HCT116 (cell line): ENCODE measurements at regions not wholly inside any gene's neighbourhood (a gene's known extent, or its start where the extent isn't known, plus 50 kb on each side); places are given as distances from the start of the nearest gene placed in this dataset.

ENCODE experiments used
- ATAC-seq: fragments of 200-7000 bp; cut with Tn5 transposase; 2 replicates; pipeline ENCODE4 v1.9.1; 2020; ENCODE audit warnings: mild to moderate bottlenecking, moderate library complexity
- BruUV-seq: library from RNA; stranded (reverse); fragments of 400-500 nt; replicated peaks from 2 replicates; lab custom pipeline; 2021; lab: Mats Ljungman, UMichigan
- CTCF ChIA-PET: fragments of 300-600 bp; sonication (Branson Sonifier 250); formaldehyde crosslinking; loops from one replicate; lab custom pipeline; 2021; ENCODE audit warnings: antibody characterized with exemption; lab: Charles Lee
- POLR2A ChIA-PET: fragments of 300-600, 350-600 bp; sonication (Branson Sonifier 250); formaldehyde crosslinking; loops from one replicate; lab custom pipeline; 2021; ENCODE audit warnings: antibody characterized with exemption; lab: Charles Lee
- RAD21 ChIA-PET, 2 experiments: fragments of 300-600 bp; sonication (Branson Sonifier 250); formaldehyde crosslinking; loops; one replicate each; lab custom pipeline; 2023; ENCODE audit warnings: low total read pairs in 2 of 2; ENCODE audit not compliant: uncharacterized antibody in 2 of 2, unreplicated experiment in 2 of 2, low non-redundant PET in 1 of 2; lab: Charles Lee
- DNase-seq: peaks from one replicate; pipeline ENCODE4 v3.0.0-alpha.2; 2010; ENCODE audit warnings: low read depth, low spot score
- H2AFZ ChIP-seq: fragments of 200-600 bp; shearing (Covaris generic), sonication (generic); 2 replicates; pipeline ENCODE4 v1.6.1; 2017; ENCODE audit warnings: low read depth, mixed run types, mixed read lengths, antibody characterized with exemption, low read length; ENCODE audit not compliant: poor library complexity, severe bottlenecking
- H3K27ac ChIP-seq: 2 replicates; pipeline ENCODE4 v1.5.1; 2012; ENCODE audit warnings: low read depth, low read length
- H3K27me3 ChIP-seq: fragments of 200-600 bp; sonication (generic); 2 replicates; pipeline ENCODE4 v1.6.1; 2016; ENCODE audit warnings: mixed run types, low read length, mixed read lengths; ENCODE audit not compliant: insufficient read depth
- H3K36me3 ChIP-seq, 2 experiments: fragments of 200-500 bp in 1 of 2; fragments of 200-600 bp in 1 of 2; sonication (Bioruptor generic) in 1 of 2; sonication (generic) in 1 of 2; 2 replicates each; pipeline versions ENCODE4 v1.5.1 to v1.6.1; 2014 to 2016; ENCODE audit warnings: low read length in 2 of 2, inconsistent platforms in 1 of 2, mixed read lengths in 1 of 2, mixed run types in 1 of 2; ENCODE audit not compliant: insufficient read depth in 2 of 2, control insufficient read depth in 1 of 2
- H3K4me1 ChIP-seq, 2 experiments: fragments of 200-600 bp in 1 of 2; sonication (generic) in 1 of 2; 2 replicates each; pipeline versions ENCODE4 v1.5.1 to v1.6.1; 2012 to 2017; ENCODE audit warnings: low read length in 2 of 2, inconsistent platforms in 1 of 2, mild to moderate bottlenecking in 1 of 2, mixed read lengths in 1 of 2, mixed run types in 1 of 2, moderate library complexity in 1 of 2; ENCODE audit not compliant: insufficient read depth in 2 of 2, control insufficient read depth in 1 of 2
- H3K4me2 ChIP-seq: fragments of 200-600 bp; sonication (generic); 2 replicates; pipeline ENCODE4 v1.6.1; 2017; ENCODE audit warnings: mixed run types, low read length, mixed read lengths
- H3K4me3 ChIP-seq, 2 experiments: fragments of 200-600 bp in 1 of 2; sonication (generic) in 1 of 2; replicated peaks in 1 of 2; 2 replicates each; pipeline ENCODE4 v1.5.1; 2011 to 2016; ENCODE audit warnings: low read length in 2 of 2, control low read depth in 1 of 2, low read depth in 1 of 2, mild to moderate bottlenecking in 1 of 2, mixed read lengths in 1 of 2, mixed run types in 1 of 2
- H3K79me2 ChIP-seq: fragments of 200-600 bp; sonication (generic); 2 replicates; pipeline ENCODE4 v1.6.1; 2017; ENCODE audit warnings: mild to moderate bottlenecking, mixed run types, low read length, moderate library complexity, mixed read lengths; ENCODE audit not compliant: insufficient read depth
- H3K9ac ChIP-seq: fragments of 200-600 bp; sonication (generic); 2 replicates; pipeline ENCODE4 v1.6.1; 2016; ENCODE audit warnings: low read length, mixed read lengths
- H3K9me2 ChIP-seq: fragments of 200-600 bp; sonication (generic), shearing (Covaris generic); 2 replicates; pipeline ENCODE4 v1.6.1; 2017; ENCODE audit warnings: mixed run types, mild to moderate bottlenecking, moderate library complexity; ENCODE audit not compliant: insufficient read depth
- H3K9me3 ChIP-seq, 2 experiments: fragments of 200-500 bp in 1 of 2; fragments of 200-600 bp in 1 of 2; sonication (Bioruptor generic) in 1 of 2; sonication (generic) in 1 of 2; 2 replicates each; pipeline ENCODE4 v1.6.1; 2014 to 2017; ENCODE audit warnings: low read length in 2 of 2, mixed read lengths in 2 of 2, inconsistent platforms in 1 of 2, low read depth in 1 of 2, mild to moderate bottlenecking in 1 of 2, mixed run types in 1 of 2, moderate library complexity in 1 of 2; ENCODE audit not compliant: control insufficient read depth in 1 of 2, insufficient read depth in 1 of 2
- H4K20me1 ChIP-seq: fragments of 200-600 bp; sonication (generic), shearing (Covaris generic); 2 replicates; pipeline ENCODE4 v1.6.1; 2017; ENCODE audit warnings: mixed run types, mild to moderate bottlenecking, moderate library complexity; ENCODE audit not compliant: insufficient read depth
- ATF3 ChIP-seq: IDR thresholded peaks from 2 replicates; pipeline ENCODE4 v1.6.1; 2012
- EGR1 ChIP-seq: IDR thresholded peaks from 2 replicates; pipeline ENCODE4 v1.6.1; 2012; ENCODE audit warnings: low read depth
- EZH2phosphoT487 ChIP-seq: fragments of 200-600 bp; IDR thresholded peaks from 2 replicates; pipeline ENCODE4 v1.6.1; 2018; ENCODE audit warnings: antibody characterized with exemption, borderline replicate concordance
- FOSL1 ChIP-seq: IDR thresholded peaks from 2 replicates; pipeline ENCODE4 v1.6.1; 2012; ENCODE audit warnings: low read depth
- JUND ChIP-seq: IDR thresholded peaks from 2 replicates; pipeline ENCODE4 v1.6.1; 2012
- POLR2A ChIP-seq: IDR thresholded peaks from 2 replicates; pipeline ENCODE4 v1.7.0; 2011; ENCODE audit warnings: borderline replicate concordance; ENCODE audit not compliant: insufficient read depth, insufficient read length; ENCODE audit errors: extremely low read depth
- POLR2AphosphoS5 ChIP-seq: IDR thresholded peaks from 2 replicates; pipeline ENCODE4 v1.6.1; 2011; ENCODE audit warnings: mild to moderate bottlenecking, low read depth, low read length, moderate library complexity
- RAD21 ChIP-seq: IDR thresholded peaks from 2 replicates; pipeline ENCODE4 v1.6.1; 2012; ENCODE audit warnings: low read depth, mild to moderate bottlenecking
- SIN3A ChIP-seq: IDR thresholded peaks from 2 replicates; pipeline ENCODE4 v1.6.1; 2012; ENCODE audit warnings: low read depth
- SP1 ChIP-seq: IDR thresholded peaks from 2 replicates; pipeline ENCODE4 v1.6.1; 2012; ENCODE audit warnings: low read depth
- SRF ChIP-seq: IDR thresholded peaks from 2 replicates; pipeline ENCODE4 v1.6.1; 2012; ENCODE audit warnings: low read depth
- TCF7L2 ChIP-seq: IDR thresholded peaks from 2 replicates; pipeline ENCODE4 v1.7.0; 2011; ENCODE audit warnings: borderline replicate concordance, inconsistent platforms; ENCODE audit not compliant: insufficient read depth, insufficient read length; ENCODE audit errors: extremely low read depth
- YY1 ChIP-seq: IDR thresholded peaks from 2 replicates; pipeline ENCODE4 v1.6.1; 2011; ENCODE audit warnings: low read length, low read depth, moderate library complexity, mild to moderate bottlenecking; ENCODE audit not compliant: insufficient replicate concordance; ENCODE audit errors: extremely low read depth
- intact Hi-C: fragments of 100-400 bp; cut with micrococcal nuclease; formaldehyde crosslinking; loops from 2 replicates; pipeline ENCODE4 v1.10.0; 2022
- TF ChIP-seq, protein P1 (sequence below): IDR thresholded peaks from 2 replicates; pipeline ENCODE4 v1.6.1; 2011; ENCODE audit warnings: mild to moderate bottlenecking, low read length, moderate library complexity; ENCODE audit not compliant: insufficient replicate concordance; ENCODE audit errors: extremely low read depth

DNA sequence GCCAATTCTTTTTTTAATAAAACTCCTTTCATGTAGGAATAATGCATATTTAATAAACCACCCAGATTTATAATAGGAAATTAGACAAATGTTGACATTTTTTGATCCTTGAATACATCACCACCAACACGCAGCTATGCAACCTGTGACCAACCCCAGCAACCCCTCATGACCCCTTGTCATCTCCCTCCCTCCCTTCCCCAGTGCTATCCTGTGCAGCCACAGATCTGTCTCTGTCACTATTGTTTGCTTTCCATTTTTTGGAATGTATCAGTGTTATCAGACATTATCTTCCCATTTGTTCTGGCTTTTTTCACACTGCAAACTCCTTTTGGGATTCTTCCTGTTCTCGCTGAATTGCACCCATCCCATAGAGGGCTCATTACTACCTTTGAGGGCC is 114.1 kb downstream of the VPREB1 start:
- TF ChIP-seq EGR1 (no peak), TCF7L2 (no peak), SP1 (no peak), POLR2AphosphoS5 (no peak), EZH2phosphoT487 (no peak), POLR2A (no peak), SIN3A (no peak), ATF3 (no peak), SRF (no peak), FOSL1 (no peak), RAD21 (no peak), JUND (no peak), YY1 (no peak)
- TF ChIP-seq, protein P1, sequence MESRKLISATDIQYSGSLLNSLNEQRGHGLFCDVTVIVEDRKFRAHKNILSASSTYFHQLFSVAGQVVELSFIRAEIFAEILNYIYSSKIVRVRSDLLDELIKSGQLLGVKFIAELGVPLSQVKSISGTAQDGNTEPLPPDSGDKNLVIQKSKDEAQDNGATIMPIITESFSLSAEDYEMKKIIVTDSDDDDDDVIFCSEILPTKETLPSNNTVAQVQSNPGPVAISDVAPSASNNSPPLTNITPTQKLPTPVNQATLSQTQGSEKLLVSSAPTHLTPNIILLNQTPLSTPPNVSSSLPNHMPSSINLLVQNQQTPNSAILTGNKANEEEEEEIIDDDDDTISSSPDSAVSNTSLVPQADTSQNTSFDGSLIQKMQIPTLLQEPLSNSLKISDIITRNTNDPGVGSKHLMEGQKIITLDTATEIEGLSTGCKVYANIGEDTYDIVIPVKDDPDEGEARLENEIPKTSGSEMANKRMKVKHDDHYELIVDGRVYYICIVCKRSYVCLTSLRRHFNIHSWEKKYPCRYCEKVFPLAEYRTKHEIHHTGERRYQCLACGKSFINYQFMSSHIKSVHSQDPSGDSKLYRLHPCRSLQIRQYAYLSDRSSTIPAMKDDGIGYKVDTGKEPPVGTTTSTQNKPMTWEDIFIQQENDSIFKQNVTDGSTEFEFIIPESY = no peak
- TF ChIP-seq, all 23 proteins: peak for 0
- H3K4me2 ChIP-seq = no peak overlapping the region
- intact Hi-C loops = no loop called here
- H3K4me3 ChIP-seq = no peak overlapping the region
- peaks cover 8% of the 10 kb centered on the region for H3K27me3 ChIP-seq
- H3K9me3 ChIP-seq = no peaks in the 10 kb centered on the region
- DNase-seq = no peak
- ATAC-seq = no peak
- H3K27ac ChIP-seq = no peak overlapping the region
- no peak overlapping the region for H3K9ac ChIP-seq
- no peaks in the 10 kb centered on the region for H3K36me3 ChIP-seq
- RAD21 ChIA-PET = no interaction called here
- H3K4me1 ChIP-seq = peaks cover 0 to 7% of the 10 kb centered on the region in 2 experiments; a peak in 1 of 4 replicates
- no peaks in the 10 kb centered on the region for H3K79me2 ChIP-seq
- POLR2A ChIA-PET = no interaction called here
- CTCF ChIA-PET = no interaction called here
- H2AFZ ChIP-seq = no peak overlapping the region
- no peaks in the 10 kb centered on the region for H4K20me1 ChIP-seq
- no peaks in the 10 kb centered on the region for H3K9me2 ChIP-seq
- no TSS peak for BruUV-seq
